ENCODE measurements at regions not wholly inside any gene's neighbourhood (a gene's known extent, or its start where the extent isn't known, plus 50 kb on each side); places are given as distances from the start of the nearest gene placed in this dataset.
"Not testable (repeated sequence)": the region's sequence is repeated elsewhere in the genome, so short reads cannot be mapped to it uniquely, and the experiment has no call there.

DNA sequence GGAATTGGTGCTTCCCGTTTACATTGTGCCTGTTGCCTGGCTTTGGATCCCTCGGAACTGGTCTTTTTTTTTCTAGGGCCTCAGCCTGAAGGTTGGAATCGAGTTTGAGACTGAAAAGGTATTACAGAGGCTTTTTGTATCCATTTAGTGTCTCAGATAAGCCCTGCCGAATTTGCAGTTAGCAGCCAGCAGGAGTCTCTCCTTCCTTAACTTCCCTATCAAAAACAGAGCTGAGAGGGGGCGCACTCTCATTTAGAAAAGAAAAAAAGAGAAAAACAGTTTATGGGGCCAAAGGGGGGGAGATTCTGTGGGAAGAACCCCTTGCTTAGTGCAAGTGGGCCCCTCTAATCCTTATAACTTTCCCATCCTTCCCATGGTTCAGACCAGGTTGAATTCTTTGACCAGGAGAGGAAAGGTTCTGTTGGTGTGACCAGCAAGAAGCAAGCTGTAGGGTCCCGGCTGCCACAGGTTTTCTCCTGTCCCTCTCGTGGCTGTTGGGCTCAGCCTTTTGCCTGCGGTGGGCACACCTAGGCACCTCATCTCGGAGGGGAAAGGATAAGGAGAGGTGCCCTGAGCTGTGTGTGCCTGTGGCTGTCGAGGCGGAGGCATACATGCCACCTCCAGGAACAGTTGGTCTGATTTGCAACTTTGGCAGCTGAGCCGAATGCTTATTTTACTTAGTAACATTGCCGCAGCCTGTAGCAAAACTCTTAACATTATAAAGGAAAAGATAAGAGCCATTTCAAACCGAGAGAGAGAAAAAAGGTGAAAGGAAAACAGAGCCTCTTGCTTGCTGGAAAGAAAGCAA lies 565.0 kb upstream of the CNTN5 start:
- H3K27me3 Mint-ChIP-seq: no peaks in the 10 kb centered on the region
- ChIA-PET POLR2A (no interaction called here), CTCF (no interaction called here)
- no peaks in the 10 kb centered on the region for H3K36me3 Mint-ChIP-seq (ENCODE audit: low read depth)
- no peaks in the 10 kb centered on the region for H3K4me1 Mint-ChIP-seq
- H3K4me3 Mint-ChIP-seq: no peak overlapping the region
- DNase-seq: no peak
- H3K27ac Mint-ChIP-seq: no peak overlapping the region
- H3K9me3 Mint-ChIP-seq: peaks cover 2% of the 10 kb centered on the region

DNA sequence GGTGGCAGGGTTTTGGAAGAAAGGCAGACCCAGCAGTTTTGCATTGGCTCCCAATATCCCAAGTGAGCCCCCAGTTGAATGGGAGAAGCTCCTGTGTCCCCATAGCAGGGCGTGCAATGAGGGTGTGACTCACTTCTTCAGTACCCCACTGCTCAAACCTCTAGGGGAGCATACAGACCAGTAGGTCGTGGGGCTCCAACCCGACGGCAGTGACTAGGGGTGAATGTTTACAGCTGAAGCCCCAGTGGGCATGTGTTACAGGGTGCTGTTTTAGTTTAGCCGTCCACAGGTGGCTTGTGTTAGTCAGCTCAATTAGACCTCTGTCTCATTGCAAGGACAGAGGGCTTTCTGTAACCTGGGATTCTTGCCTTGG lies 564.5 kb upstream of the CNTN5 start:
- peaks cover 4% of the 10 kb centered on the region for H3K9me3 Mint-ChIP-seq
- H3K27ac Mint-ChIP-seq: no peak overlapping the region
- CTCF ChIA-PET: no interaction called here
- H3K36me3 Mint-ChIP-seq (ENCODE audit: low read depth): no peaks in the 10 kb centered on the region
- POLR2A ChIA-PET: no interaction called here
- no peak for DNase-seq
- H3K4me1 Mint-ChIP-seq: no peaks in the 10 kb centered on the region
- H3K4me3 Mint-ChIP-seq: no peak overlapping the region
- H3K27me3 Mint-ChIP-seq: no peaks in the 10 kb centered on the region

DNA sequence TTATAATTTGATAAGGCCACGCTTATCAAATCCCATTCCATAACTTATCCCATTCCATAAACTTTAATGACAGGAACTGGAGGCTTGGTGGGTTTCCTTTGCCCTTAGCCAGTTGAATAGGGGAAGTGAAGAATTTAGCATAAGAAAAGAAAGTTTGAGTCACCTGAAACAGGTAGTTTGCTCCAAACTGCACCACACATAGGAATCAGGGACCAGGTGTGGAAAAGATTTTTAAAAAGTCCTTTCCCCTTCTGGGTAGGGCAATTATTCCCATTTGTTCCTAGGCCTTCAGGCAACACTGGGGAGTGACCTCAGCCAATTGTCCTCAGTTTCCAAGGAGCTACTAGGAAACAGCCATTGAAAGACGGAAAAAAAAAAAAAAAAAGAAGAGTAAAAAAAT lies 525.7 kb upstream of the CNTN5 start:
- ChIA-PET CTCF (no interaction called here), POLR2A (no interaction called here)
- no peak for DNase-seq
- Mint-ChIP-seq H3K36me3 (ENCODE audit: low read depth) (no peaks in the 10 kb centered on the region), H3K27me3 (no peaks in the 10 kb centered on the region), H3K9me3 (no peaks in the 10 kb centered on the region), H3K27ac (no peak overlapping the region), H3K4me3 (no peak overlapping the region), H3K4me1 (no peaks in the 10 kb centered on the region)

DNA sequence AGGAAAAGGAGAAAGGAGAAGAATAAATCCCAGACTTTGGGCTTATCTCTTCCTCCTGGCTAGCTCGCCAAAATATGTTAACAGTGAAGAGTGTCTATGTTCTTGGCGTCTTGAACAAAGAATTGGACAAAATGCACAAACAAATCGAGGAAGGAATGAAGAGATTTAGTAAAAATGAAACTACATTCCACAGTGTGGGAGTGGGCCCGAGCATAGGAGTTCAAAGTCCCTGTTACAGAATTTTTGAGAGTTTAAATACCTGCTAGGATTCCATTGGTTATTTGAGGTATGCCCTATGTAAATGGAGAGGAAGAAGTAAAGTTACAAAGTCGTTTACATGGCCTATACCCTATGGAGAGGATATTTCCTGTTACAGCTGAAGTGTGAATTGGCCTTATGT lies 525.1 kb upstream of the CNTN5 start:
- Mint-ChIP-seq H3K4me1 (no peaks in the 10 kb centered on the region), H3K9me3 (no peaks in the 10 kb centered on the region), H3K36me3 (ENCODE audit: low read depth) (no peaks in the 10 kb centered on the region), H3K27ac (no peak overlapping the region), H3K4me3 (no peak overlapping the region), H3K27me3 (no peaks in the 10 kb centered on the region)
- no peak for DNase-seq
- ChIA-PET POLR2A (no interaction called here), CTCF (no interaction called here)

DNA sequence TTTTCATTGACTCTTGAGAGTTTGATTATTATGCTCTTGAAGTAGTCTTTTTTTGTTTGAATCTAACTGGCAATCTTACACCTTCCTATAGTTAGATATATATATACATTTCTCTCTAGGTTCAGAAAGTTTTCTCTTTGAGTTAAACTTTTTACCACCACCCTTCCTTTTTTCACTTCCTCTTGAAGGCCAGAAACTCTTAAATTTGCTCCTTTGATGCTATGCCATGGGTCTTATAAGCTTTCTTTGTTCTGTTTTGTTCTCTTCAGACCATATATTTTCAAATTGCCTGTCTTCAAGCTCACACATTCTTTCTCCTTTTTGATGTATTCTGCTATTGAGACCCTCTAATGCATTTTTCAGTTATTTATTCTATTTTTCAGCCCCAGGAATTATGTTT lies 513.5 kb upstream of the CNTN5 start:
- no peak for DNase-seq
- no peaks in the 10 kb centered on the region for H3K4me1 Mint-ChIP-seq
- H3K27me3 Mint-ChIP-seq: no peaks in the 10 kb centered on the region
- ChIA-PET POLR2A (no interaction called here), CTCF (no interaction called here)
- H3K27ac Mint-ChIP-seq: no peak overlapping the region
- H3K36me3 Mint-ChIP-seq (ENCODE audit: low read depth): no peaks in the 10 kb centered on the region
- no peak overlapping the region for H3K4me3 Mint-ChIP-seq
- peaks cover 14% of the 10 kb centered on the region for H3K9me3 Mint-ChIP-seq

DNA sequence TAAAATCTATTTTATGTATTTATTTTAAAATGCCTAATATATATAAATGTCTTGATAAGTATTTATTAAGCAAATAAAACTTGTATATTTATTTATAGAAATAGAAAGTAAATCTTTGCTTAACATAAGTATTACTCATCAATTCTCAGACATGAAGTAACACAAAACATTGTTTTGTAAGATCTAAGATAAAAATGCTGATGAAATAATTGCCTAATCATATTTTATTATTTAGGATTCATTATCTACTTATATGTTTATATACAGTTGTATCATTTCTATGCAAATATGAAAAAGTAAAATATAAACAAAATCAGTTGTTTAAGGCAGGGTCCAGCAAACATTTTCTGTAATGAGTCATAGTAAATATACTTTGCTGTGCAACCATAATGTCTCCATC lies 507.8 kb upstream of the CNTN5 start:
- no peaks in the 10 kb centered on the region for H3K4me1 Mint-ChIP-seq
- ChIA-PET POLR2A (no interaction called here), CTCF (no interaction called here)
- no peak overlapping the region for H3K4me3 Mint-ChIP-seq
- H3K9me3 Mint-ChIP-seq: peaks cover 8% of the 10 kb centered on the region
- H3K36me3 Mint-ChIP-seq (ENCODE audit: low read depth): no peaks in the 10 kb centered on the region
- H3K27ac Mint-ChIP-seq: no peak overlapping the region
- no peak for DNase-seq
- H3K27me3 Mint-ChIP-seq: no peaks in the 10 kb centered on the region

DNA sequence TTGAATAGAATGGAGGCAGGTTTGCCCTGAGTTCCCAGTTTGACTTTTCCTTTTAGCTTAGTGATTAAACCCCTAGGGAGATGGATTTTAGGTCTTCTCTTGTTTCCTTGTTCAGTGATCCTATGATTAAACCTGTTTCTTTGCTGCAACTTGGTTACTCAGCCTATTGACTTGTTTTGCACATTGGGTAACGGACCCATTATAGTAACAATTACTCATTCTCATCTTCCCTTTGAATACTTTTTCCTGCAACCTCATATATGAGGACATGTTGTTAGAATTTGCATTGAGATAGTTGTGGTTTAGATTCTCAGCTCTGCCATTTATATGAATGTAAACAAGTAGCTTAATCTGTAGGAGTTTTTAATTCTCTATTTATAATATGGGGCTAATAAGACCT lies 489.2 kb upstream of the CNTN5 start:
- Mint-ChIP-seq H3K4me1 (no peaks in the 10 kb centered on the region), H3K36me3 (ENCODE audit: low read depth) (no peaks in the 10 kb centered on the region), H3K27me3 (no peaks in the 10 kb centered on the region), H3K4me3 (no peak overlapping the region), H3K27ac (no peak overlapping the region), H3K9me3 (no peaks in the 10 kb centered on the region)
- no peak for DNase-seq
- CTCF ChIA-PET: no interaction called here
- POLR2A ChIA-PET: no interaction called here

DNA sequence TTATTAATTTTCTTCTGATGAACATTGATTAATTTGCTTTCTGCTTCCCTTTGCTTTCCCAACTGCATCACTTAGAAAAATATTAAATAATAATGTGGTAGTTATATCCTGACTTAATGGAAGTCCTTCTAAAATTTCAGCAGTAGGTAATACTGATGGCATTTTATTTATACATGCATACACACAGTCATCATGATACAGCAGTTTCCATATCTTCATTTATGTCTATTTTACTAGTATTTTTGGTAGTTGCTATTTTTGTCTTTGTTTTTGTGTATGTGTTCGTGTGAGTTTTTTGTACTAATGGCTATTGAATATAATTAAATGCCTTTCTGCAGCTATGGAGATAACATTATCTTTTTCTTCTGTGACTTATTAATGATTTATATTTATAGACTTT lies 484.7 kb upstream of the CNTN5 start:
- ChIA-PET POLR2A (no interaction called here), CTCF (no interaction called here)
- Mint-ChIP-seq H3K27ac (no peak overlapping the region), H3K4me3 (no peak overlapping the region), H3K4me1 (no peaks in the 10 kb centered on the region), H3K9me3 (no peaks in the 10 kb centered on the region), H3K36me3 (ENCODE audit: low read depth) (no peaks in the 10 kb centered on the region), H3K27me3 (no peaks in the 10 kb centered on the region)
- DNase-seq: no peak

DNA sequence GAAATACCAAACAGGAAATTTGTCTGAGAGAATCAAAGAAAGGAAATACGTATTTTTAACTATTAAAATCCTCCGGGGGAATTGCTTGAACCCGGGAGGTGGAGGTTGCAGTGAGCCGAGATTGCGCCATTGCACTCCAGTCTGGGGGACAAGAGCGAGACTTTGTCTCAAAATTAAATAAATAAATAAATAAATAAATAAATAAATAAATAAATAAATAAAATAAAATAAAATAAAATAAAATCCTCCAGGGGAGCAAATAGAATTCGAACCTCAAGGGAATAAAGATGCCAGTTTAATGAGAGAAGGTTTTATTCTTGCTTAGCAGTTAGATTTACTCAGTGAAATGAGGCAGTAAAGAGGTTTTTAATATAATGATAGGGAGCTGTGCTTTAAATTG lies 482.4 kb upstream of the CNTN5 start:
- POLR2A ChIA-PET; CTCF ChIA-PET; H3K9me3 Mint-ChIP-seq; H3K36me3 Mint-ChIP-seq (ENCODE audit: low read depth); H3K4me1 Mint-ChIP-seq; H3K4me3 Mint-ChIP-seq; H3K27ac Mint-ChIP-seq; DNase-seq; H3K27me3 Mint-ChIP-seq: not testable (repeated sequence)

DNA sequence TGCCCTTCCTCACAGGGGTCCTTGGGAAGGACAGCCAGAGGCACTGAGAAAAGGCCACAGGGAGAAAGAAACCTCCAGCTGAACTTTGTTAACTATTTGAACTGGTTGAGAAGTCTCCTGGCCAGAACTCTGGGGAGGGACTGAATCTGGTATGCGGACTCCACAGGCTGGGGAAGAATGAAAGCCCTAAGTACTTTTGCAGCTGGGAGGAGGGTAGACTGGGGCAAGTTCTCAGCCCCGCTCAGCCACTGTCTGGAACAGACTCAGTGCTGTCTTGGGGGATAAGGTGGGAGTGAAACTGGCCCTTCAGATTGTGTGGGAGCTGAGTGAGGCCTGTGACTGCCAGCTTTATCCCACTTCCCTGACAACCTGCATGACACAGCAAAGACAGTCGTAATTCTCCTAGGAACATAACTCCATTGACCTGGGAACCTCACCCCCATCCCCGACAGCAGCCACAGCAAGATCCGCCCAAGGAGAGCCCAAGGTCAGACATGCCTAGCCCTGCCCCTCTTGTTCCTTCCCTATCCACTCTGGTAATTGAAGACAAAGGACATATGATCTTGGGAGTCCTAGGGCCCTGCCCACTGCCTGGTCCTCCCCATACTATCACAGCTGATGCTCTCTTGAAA lies 475.1 kb upstream of the CNTN5 start:
- no peaks in the 10 kb centered on the region for H3K27me3 Mint-ChIP-seq
- H3K4me1 Mint-ChIP-seq: no peaks in the 10 kb centered on the region
- POLR2A ChIA-PET: no interaction called here
- H3K4me3 Mint-ChIP-seq: no peak overlapping the region
- no peak for DNase-seq
- H3K36me3 Mint-ChIP-seq (ENCODE audit: low read depth): no peaks in the 10 kb centered on the region
- H3K9me3 Mint-ChIP-seq: peaks cover 4% of the 10 kb centered on the region
- no peak overlapping the region for H3K27ac Mint-ChIP-seq
- CTCF ChIA-PET: no interaction called here

DNA sequence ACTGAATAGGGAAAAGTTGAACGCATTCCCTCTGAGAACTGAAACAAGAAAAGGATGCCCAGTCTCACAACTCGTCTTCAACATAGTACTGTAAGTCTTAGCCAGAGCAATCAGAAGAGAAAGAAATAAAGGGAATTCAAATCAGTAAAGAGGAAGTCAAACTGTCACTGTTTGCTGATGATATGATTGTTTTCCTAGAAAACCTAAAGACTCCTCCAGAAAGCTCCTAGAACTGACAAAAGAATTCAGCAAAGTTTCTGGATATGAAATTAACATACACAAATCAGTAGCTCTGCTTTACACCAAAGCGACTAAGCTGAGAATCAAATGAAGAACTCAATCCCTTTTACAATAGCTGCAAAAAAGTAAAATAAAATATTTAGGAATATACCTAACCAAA lies 471.2 kb upstream of the CNTN5 start:
- no peak for DNase-seq
- Mint-ChIP-seq H3K4me3 (no peak overlapping the region), H3K27me3 (no peaks in the 10 kb centered on the region), H3K9me3 (peaks cover 4% of the 10 kb centered on the region), H3K27ac (no peak overlapping the region), H3K36me3 (ENCODE audit: low read depth) (no peaks in the 10 kb centered on the region), H3K4me1 (no peaks in the 10 kb centered on the region)
- ChIA-PET CTCF (no interaction called here), POLR2A (no interaction called here)

DNA sequence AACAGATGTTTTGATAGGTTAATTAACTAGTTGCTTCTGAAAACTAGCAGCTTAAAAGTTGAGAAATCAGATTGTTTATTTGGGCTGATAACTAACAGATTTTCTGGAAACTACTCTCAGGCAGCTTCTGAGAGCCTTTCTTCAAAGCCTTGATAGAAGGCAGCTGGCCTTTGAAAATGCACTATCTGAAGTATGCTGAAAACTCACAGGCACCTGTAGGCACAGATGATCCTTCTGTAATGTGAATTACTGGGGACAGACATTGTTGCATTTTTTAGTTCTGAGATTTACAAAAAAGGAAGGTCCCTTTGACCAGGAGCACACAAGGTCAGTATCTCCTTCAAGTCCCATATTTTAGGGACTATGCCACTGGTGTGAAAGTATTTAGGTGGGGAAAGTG lies 460.8 kb upstream of the CNTN5 start:
- ChIA-PET POLR2A (no interaction called here), CTCF (no interaction called here)
- Mint-ChIP-seq H3K27me3 (no peaks in the 10 kb centered on the region), H3K9me3 (no peaks in the 10 kb centered on the region), H3K4me3 (no peak overlapping the region), H3K27ac (no peak overlapping the region), H3K4me1 (no peaks in the 10 kb centered on the region), H3K36me3 (ENCODE audit: low read depth) (no peaks in the 10 kb centered on the region)
- no peak for DNase-seq

DNA sequence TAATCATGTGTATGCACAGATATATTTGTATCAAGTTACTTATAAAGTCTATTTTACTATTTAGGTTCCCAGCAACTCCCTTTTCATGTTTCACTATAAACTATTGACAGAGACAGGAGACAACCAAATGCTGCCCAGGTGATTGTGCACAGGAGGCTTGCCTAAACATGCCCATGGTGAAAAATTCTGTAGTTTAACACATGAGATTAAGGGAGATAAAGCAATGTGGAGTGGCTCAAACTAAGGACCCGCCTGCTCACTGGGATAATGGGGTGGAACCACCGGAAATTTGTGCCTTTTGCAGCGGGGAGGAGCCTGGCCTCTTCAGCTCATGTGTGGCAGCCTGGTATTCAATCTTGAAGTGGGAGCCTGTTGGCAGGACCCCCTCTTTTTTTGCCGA lies 459.5 kb upstream of the CNTN5 start:
- Mint-ChIP-seq H3K27ac (no peak overlapping the region), H3K36me3 (ENCODE audit: low read depth) (no peaks in the 10 kb centered on the region), H3K4me3 (no peak overlapping the region), H3K9me3 (no peaks in the 10 kb centered on the region), H3K27me3 (no peaks in the 10 kb centered on the region), H3K4me1 (no peaks in the 10 kb centered on the region)
- POLR2A ChIA-PET: no interaction called here
- CTCF ChIA-PET: no interaction called here
- DNase-seq: no peak

DNA sequence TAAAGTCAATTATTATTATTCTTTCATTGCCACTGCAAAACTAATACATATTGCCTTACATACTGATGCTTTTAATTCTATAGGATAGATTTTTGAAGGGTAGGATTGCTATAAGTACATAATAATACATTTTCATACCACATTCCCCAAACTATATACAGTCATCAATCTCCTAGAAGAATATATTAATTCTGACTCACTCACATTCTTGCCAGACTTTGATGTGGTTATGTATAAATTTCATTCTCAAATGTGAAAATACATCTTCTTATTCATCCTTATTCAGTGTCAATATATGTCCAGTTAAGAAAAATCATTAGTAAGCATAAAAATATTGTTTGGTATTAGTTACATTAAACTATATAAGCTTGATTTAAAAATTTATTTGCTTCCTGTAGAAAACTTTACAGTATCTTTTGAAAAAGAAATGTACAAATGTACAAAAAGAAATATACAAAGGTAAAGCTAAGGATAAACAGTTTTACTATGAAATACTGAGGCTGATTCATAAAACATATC lies 458.8 kb upstream of the CNTN5 start:
- DNase-seq: no peak
- H3K36me3 Mint-ChIP-seq (ENCODE audit: low read depth): no peaks in the 10 kb centered on the region
- no peak overlapping the region for H3K27ac Mint-ChIP-seq
- no peaks in the 10 kb centered on the region for H3K27me3 Mint-ChIP-seq
- H3K9me3 Mint-ChIP-seq: no peaks in the 10 kb centered on the region
- H3K4me3 Mint-ChIP-seq: no peak overlapping the region
- ChIA-PET CTCF (no interaction called here), POLR2A (no interaction called here)
- H3K4me1 Mint-ChIP-seq: no peaks in the 10 kb centered on the region

Data from activated CD4-positive, alpha-beta T cell treated with anti-CD3 and anti-CD28 coated beads, Interleukin-2, amount 10 ng/mL, durations not matched to agents 7 days and 5 days (primary cell).